HL-60 (cell line): ENCODE measurements at regions not wholly inside any gene's neighbourhood (a gene's known extent, or its start where the extent isn't known, plus 50 kb on each side); places are given as distances from the start of the nearest gene placed in this dataset.

Experiments
- GABPA ChIP-seq: IDR thresholded peaks from 2 replicates; pipeline ENCODE4 v1.6.1; 2012; ENCODE audit warnings: low read depth
- POLR2AphosphoS5 ChIP-seq: IDR thresholded peaks from 2 replicates; pipeline ENCODE4 v1.6.1; 2012; ENCODE audit warnings: low read depth
- SPI1 ChIP-seq: IDR thresholded peaks from 2 replicates; pipeline ENCODE4 v1.6.1; 2012; ENCODE audit warnings: low read depth, mild to moderate bottlenecking, borderline replicate concordance
- TF ChIP-seq, protein P1 (sequence below): IDR thresholded peaks from one replicate; pipeline ENCODE4 v1.5.1; 2011; ENCODE audit warnings: low read length, control low read depth, inconsistent platforms; ENCODE audit not compliant: insufficient read depth
- TF ChIP-seq, protein P2 (sequence below): IDR thresholded peaks from 2 replicates; pipeline ENCODE4 v1.6.1; 2012; ENCODE audit warnings: low read depth; ENCODE audit not compliant: insufficient replicate concordance

DNA sequence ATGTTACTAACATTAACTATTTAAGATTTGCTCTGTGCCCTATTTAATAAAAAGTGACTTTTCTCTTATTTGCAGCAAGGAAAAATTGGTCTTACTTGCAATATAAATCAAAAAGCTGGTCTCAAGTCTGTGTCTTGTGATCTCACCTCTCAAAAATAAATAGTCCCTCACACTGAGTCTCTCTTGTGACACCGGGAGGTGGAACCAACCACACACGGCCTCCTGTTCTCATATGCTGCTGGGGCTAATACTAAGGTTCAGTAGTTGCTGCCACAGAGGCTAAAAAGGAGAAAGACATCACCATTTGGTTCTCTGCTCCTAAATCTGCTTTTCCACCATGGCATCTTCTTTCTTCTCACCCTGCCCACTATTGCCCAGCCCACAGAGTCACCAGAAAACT is 175.8 kb upstream of the FTMT start:
- TF ChIP-seq POLR2AphosphoS5 (no peak), SPI1 (no peak), GABPA (no peak)
- TF ChIP-seq, protein P1, sequence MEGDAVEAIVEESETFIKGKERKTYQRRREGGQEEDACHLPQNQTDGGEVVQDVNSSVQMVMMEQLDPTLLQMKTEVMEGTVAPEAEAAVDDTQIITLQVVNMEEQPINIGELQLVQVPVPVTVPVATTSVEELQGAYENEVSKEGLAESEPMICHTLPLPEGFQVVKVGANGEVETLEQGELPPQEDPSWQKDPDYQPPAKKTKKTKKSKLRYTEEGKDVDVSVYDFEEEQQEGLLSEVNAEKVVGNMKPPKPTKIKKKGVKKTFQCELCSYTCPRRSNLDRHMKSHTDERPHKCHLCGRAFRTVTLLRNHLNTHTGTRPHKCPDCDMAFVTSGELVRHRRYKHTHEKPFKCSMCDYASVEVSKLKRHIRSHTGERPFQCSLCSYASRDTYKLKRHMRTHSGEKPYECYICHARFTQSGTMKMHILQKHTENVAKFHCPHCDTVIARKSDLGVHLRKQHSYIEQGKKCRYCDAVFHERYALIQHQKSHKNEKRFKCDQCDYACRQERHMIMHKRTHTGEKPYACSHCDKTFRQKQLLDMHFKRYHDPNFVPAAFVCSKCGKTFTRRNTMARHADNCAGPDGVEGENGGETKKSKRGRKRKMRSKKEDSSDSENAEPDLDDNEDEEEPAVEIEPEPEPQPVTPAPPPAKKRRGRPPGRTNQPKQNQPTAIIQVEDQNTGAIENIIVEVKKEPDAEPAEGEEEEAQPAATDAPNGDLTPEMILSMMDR = no peak
- TF ChIP-seq, protein P2, sequence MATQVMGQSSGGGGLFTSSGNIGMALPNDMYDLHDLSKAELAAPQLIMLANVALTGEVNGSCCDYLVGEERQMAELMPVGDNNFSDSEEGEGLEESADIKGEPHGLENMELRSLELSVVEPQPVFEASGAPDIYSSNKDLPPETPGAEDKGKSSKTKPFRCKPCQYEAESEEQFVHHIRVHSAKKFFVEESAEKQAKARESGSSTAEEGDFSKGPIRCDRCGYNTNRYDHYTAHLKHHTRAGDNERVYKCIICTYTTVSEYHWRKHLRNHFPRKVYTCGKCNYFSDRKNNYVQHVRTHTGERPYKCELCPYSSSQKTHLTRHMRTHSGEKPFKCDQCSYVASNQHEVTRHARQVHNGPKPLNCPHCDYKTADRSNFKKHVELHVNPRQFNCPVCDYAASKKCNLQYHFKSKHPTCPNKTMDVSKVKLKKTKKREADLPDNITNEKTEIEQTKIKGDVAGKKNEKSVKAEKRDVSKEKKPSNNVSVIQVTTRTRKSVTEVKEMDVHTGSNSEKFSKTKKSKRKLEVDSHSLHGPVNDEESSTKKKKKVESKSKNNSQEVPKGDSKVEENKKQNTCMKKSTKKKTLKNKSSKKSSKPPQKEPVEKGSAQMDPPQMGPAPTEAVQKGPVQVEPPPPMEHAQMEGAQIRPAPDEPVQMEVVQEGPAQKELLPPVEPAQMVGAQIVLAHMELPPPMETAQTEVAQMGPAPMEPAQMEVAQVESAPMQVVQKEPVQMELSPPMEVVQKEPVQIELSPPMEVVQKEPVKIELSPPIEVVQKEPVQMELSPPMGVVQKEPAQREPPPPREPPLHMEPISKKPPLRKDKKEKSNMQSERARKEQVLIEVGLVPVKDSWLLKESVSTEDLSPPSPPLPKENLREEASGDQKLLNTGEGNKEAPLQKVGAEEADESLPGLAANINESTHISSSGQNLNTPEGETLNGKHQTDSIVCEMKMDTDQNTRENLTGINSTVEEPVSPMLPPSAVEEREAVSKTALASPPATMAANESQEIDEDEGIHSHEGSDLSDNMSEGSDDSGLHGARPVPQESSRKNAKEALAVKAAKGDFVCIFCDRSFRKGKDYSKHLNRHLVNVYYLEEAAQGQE = no peak
